IMR-90 (cell line): ENCODE measurements at regions not wholly inside any gene's neighbourhood (a gene's known extent, or its start where the extent isn't known, plus 50 kb on each side); places are given as distances from the start of the nearest gene placed in this dataset.

Experiments
- ATAC-seq: fragments of 200-7000 bp; cut with Tn5 transposase; 2 replicates; pipeline ENCODE4 v1.9.1; 2020; ENCODE audit warnings: low read depth, mild to moderate bottlenecking, moderate library complexity
- BruUV-seq: library from RNA; stranded (reverse); fragments of 400-500 nt; replicated peaks from 2 replicates; lab custom pipeline; 2021; lab: Mats Ljungman, UMichigan
- CTCF ChIA-PET: fragments of 300-600 bp; formaldehyde crosslinking; extraction: SDS; loops from one replicate; lab custom pipeline; 2021; ENCODE audit warnings: antibody characterized with exemption; lab: Yijun Ruan, JAX
- POLR2A ChIA-PET: fragments of 300-600 bp; sonication (Branson Sonifier 250); formaldehyde crosslinking; loops from one replicate; lab custom pipeline; 2022; ENCODE audit warnings: antibody characterized with exemption; ENCODE audit not compliant: unreplicated experiment; lab: Charles Lee
- DNase-seq: peaks from one replicate; pipeline ENCODE4 v3.0.0; 2013
- H2AFZ ChIP-seq: replicated peaks from 2 replicates; pipeline ENCODE3; 2013; ENCODE audit warnings: low read length, mild to moderate bottlenecking; ENCODE audit not compliant: poor library complexity
- H2AK5ac ChIP-seq: 2 replicates; pipeline ENCODE4 v1.6.1; 2013; ENCODE audit warnings: low read depth, low read length, inconsistent platforms
- H2AK9ac ChIP-seq: replicated peaks from 2 replicates; pipeline ENCODE3; 2013; ENCODE audit warnings: mild to moderate bottlenecking, low read depth, low read length, moderate library complexity; ENCODE audit not compliant: poor library complexity
- H2BK120ac ChIP-seq: 2 replicates; pipeline ENCODE4 v1.6.1; 2013; ENCODE audit warnings: low read depth, low read length, inconsistent platforms
- H2BK15ac ChIP-seq: 3 replicates; pipeline ENCODE4 v1.6.1; 2013; ENCODE audit warnings: low read depth, low read length, inconsistent platforms
- H2BK20ac ChIP-seq: 2 replicates; pipeline ENCODE4 v1.6.1; 2013; ENCODE audit warnings: low read depth, mild to moderate bottlenecking, inconsistent platforms, low read length, moderate library complexity
- H2BK5ac ChIP-seq: 2 replicates; pipeline ENCODE4 v1.6.1; 2013; ENCODE audit warnings: mild to moderate bottlenecking, low read depth, low read length, inconsistent platforms; ENCODE audit not compliant: poor library complexity, severe bottlenecking
- H3K14ac ChIP-seq: replicated peaks from 2 replicates; pipeline ENCODE4 v1.6.1; 2013; ENCODE audit warnings: low read depth, low read length, inconsistent platforms
- H3K18ac ChIP-seq: 2 replicates; pipeline ENCODE4 v1.6.1; 2013; ENCODE audit warnings: low read depth, low read length, control low read depth
- H3K23ac ChIP-seq: 2 replicates; pipeline ENCODE4 v1.6.1; 2013; ENCODE audit warnings: low read depth, low read length, inconsistent platforms
- H3K27ac ChIP-seq: 2 replicates; pipeline ENCODE4 v1.5.1; 2013; ENCODE audit warnings: mild to moderate bottlenecking, control low read depth, low read length; ENCODE audit not compliant: insufficient read depth
- H3K27me3 ChIP-seq: 2 replicates; pipeline ENCODE4 v1.6.1; 2013; ENCODE audit warnings: low read length; ENCODE audit not compliant: control insufficient read depth, insufficient read depth
- H3K36me3 ChIP-seq: 2 replicates; pipeline ENCODE4 v1.6.1; 2013; ENCODE audit warnings: low read length, mixed read lengths; ENCODE audit not compliant: control insufficient read depth, insufficient read depth
- H3K4ac ChIP-seq: 2 replicates; pipeline ENCODE4 v1.6.1; 2013; ENCODE audit warnings: low read depth, low read length, inconsistent platforms
- H3K4me1 ChIP-seq: 2 replicates; pipeline ENCODE4 v1.6.1; 2013; ENCODE audit warnings: low read length, mixed read lengths; ENCODE audit not compliant: control insufficient read depth, insufficient read depth
- H3K4me2 ChIP-seq: 2 replicates; pipeline ENCODE4 v1.6.1; 2013; ENCODE audit warnings: low read depth, mild to moderate bottlenecking, control low read depth, low read length, moderate library complexity
- H3K4me3 ChIP-seq: 2 replicates; pipeline ENCODE4 v1.5.1; 2013; ENCODE audit warnings: low read depth, mild to moderate bottlenecking, control low read depth, low read length, moderate library complexity; ENCODE audit not compliant: insufficient read depth
- H3K56ac ChIP-seq: 2 replicates; pipeline ENCODE4 v1.6.1; 2013; ENCODE audit warnings: low read length, inconsistent platforms; ENCODE audit not compliant: insufficient read depth; ENCODE audit errors: extremely low read depth
- H3K79me1 ChIP-seq, 2 experiments: 2 replicates each; pipeline ENCODE4 v1.6.1; 2013; ENCODE audit warnings: low read length in 2 of 2, inconsistent platforms in 1 of 2, low read depth in 1 of 2
- H3K9ac ChIP-seq: 2 replicates; pipeline ENCODE4 v1.6.1; 2013; ENCODE audit warnings: low read depth, low read length, control low read depth
- H3K9me1 ChIP-seq: 2 replicates; pipeline ENCODE4 v1.6.1; 2013; ENCODE audit warnings: low read length, inconsistent platforms; ENCODE audit not compliant: insufficient read depth
- H3K9me3 ChIP-seq: 2 replicates; pipeline ENCODE4 v1.6.1; 2013; ENCODE audit warnings: low read length; ENCODE audit not compliant: control insufficient read depth, insufficient read depth
- H4K20me1 ChIP-seq: 2 replicates; pipeline ENCODE4 v1.6.1; 2013; ENCODE audit warnings: low read length, inconsistent platforms; ENCODE audit not compliant: insufficient read depth
- H4K5ac ChIP-seq: 2 replicates; pipeline ENCODE4 v1.6.1; 2013; ENCODE audit warnings: mild to moderate bottlenecking, low read depth, low read length, control low read depth
- H4K8ac ChIP-seq, 2 experiments: 2 replicates each; pipeline ENCODE4 v1.6.1; 2013; ENCODE audit warnings: low read depth in 2 of 2, low read length in 2 of 2, control low read depth in 1 of 2, inconsistent platforms in 1 of 2
- H4K91ac ChIP-seq: 2 replicates; pipeline ENCODE4 v1.6.1; 2013; ENCODE audit warnings: low read depth, low read length, inconsistent platforms; ENCODE audit not compliant: insufficient read depth
- BHLHE40 ChIP-seq: fragments of 150-350 bp; IDR thresholded peaks from 2 replicates; pipeline ENCODE4 v1.6.1; 2016; ENCODE audit warnings: mild to moderate bottlenecking, low read depth, low read length
- CEBPB ChIP-seq: IDR thresholded peaks from 2 replicates; pipeline ENCODE4 v1.6.1; 2012; ENCODE audit warnings: low read depth, low read length, improper control_type of control experiment
- CHD1 ChIP-seq: IDR thresholded peaks from 2 replicates; pipeline ENCODE4 v1.6.1; 2012; ENCODE audit warnings: low read depth, low read length, improper control_type of control experiment
- MAFK ChIP-seq: IDR thresholded peaks from 2 replicates; pipeline ENCODE4 v1.6.1; 2012; ENCODE audit warnings: low read depth, low read length, improper control_type of control experiment
- MAZ ChIP-seq: IDR thresholded peaks from 2 replicates; pipeline ENCODE4 v1.6.1; 2012; ENCODE audit warnings: low read depth, mild to moderate bottlenecking, low read length, improper control_type of control experiment, moderate library complexity, borderline replicate concordance
- MXI1 ChIP-seq: IDR thresholded peaks from 2 replicates; pipeline ENCODE4 v1.6.1; 2012; ENCODE audit warnings: low read depth, mild to moderate bottlenecking, low read length, moderate library complexity, borderline replicate concordance
- NFE2L2 ChIP-seq: fragments of 150-350 bp; IDR thresholded peaks from 2 replicates; pipeline ENCODE4 v1.6.1; 2016; ENCODE audit warnings: low read depth, mild to moderate bottlenecking, low read length
- POLR2A ChIP-seq: IDR thresholded peaks from 2 replicates; pipeline ENCODE4 v1.6.1; 2012; ENCODE audit warnings: mild to moderate bottlenecking, low read depth, low read length
- RAD21 ChIP-seq: IDR thresholded peaks from 2 replicates; pipeline ENCODE4 v1.6.1; 2012; ENCODE audit warnings: low read length, improper control_type of control experiment
- RCOR1 ChIP-seq: IDR thresholded peaks from 2 replicates; pipeline ENCODE4 v1.6.1; 2012; ENCODE audit warnings: mild to moderate bottlenecking, low read length, improper control_type of control experiment; ENCODE audit not compliant: insufficient replicate concordance
- SMC3 ChIP-seq: fragments of 150-350 bp; IDR thresholded peaks from 2 replicates; pipeline ENCODE4 v1.6.1; 2016; ENCODE audit warnings: low read depth, mild to moderate bottlenecking, antibody characterized with exemption, low read length, moderate library complexity
- WGBS, 2 experiments: methylation state at CpG; one replicate each; pipeline versions ENCODE4 v1.1.5 to v1.1.7; 2013; ENCODE audit warnings: missing lambda C conversion rate in 2 of 2; ENCODE audit not compliant: insufficient read length in 1 of 2; ENCODE audit errors: extremely low coverage in 2 of 2; 5-methylcytosine and 5-hydroxymethylcytosine counted together
- dilution Hi-C: fragments of 300-500 bp; cut with HindIII; formaldehyde crosslinking; loops from one replicate; pipeline ENCODE4 v1.14.3; 2018; ENCODE audit warnings: low sequenced_read_pairs; ENCODE audit not compliant: unreplicated experiment
- in situ Hi-C: fragments of 300-500 bp; cut with MboI; formaldehyde crosslinking; loops from 3 replicates; pipeline ENCODE4 v1.14.3; 2019; ENCODE audit warnings: low sequenced_read_pairs, inconsistent platforms, mixed read lengths
- intact Hi-C: fragments of 100-400 bp; cut with micrococcal nuclease; formaldehyde crosslinking; loops from 2 replicates; pipeline ENCODE4 v1.10.0; 2022
- TF ChIP-seq, protein P1 (sequence below): fragments of 150-350 bp; IDR thresholded peaks from 2 replicates; pipeline ENCODE4 v1.6.1; 2016; ENCODE audit warnings: low read depth, mild to moderate bottlenecking, low read length, moderate library complexity, borderline replicate concordance
- TF ChIP-seq, protein P2 (sequence below): fragments of 150-350 bp; IDR thresholded peaks from 2 replicates; pipeline ENCODE4 v1.6.1; 2017; ENCODE audit warnings: mild to moderate bottlenecking, antibody characterized with exemption, low read length, low read depth

DNA sequence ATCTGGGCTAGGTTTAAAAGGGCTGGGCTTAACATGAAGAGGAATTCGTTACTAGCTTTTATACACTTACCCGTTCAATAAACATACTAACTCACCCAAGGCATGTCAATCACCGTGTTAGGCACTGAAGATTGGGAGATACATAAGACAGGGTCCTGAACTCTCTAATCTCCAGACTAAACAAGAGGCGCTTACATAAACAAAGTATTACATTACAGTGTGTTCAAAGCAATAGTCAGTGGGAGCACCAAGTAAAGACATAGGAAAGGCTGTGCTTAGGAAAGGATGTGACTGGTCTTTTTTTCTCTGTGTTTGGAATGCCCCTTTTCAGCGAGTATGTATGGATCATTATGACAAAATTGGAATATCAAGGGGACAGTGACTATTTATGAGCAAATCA lies 203.6 kb upstream of the ADRA1B start:
- Histone ChIP-seq H4K5ac (no peak overlapping the region), H3K79me1 (no peaks in the 10 kb centered on the region), H2BK20ac (no peak overlapping the region), H3K27ac (no peak overlapping the region), H4K91ac (no peak overlapping the region), H3K18ac (no peak overlapping the region), H3K36me3 (no peaks in the 10 kb centered on the region), H3K4me1 (no peaks in the 10 kb centered on the region), H2BK120ac (no peak overlapping the region), H3K23ac (no peak overlapping the region), H4K20me1 (no peaks in the 10 kb centered on the region), H2BK5ac (no peak overlapping the region), H2AK5ac (no peak overlapping the region), H2BK15ac (no peak overlapping the region), H3K4ac (no peak overlapping the region), H3K9ac (no peak overlapping the region), H3K56ac (no peak overlapping the region), H2AFZ (no peak overlapping the region), H3K9me3 (peaks cover 4% of the 10 kb centered on the region; the same call in 1 of the 2 replicates), H3K4me3 (no peak overlapping the region), H3K4me2 (no peak overlapping the region), H3K14ac (no peak overlapping the region), H4K8ac (no peak overlapping the region), H3K27me3 (peaks cover 8% of the 10 kb centered on the region), H3K9me1 (no peaks in the 10 kb centered on the region), H2AK9ac (no peak overlapping the region)
- intact Hi-C loops (no loop called here), in situ Hi-C loops (no loop called here), dilution Hi-C loops (no loop called here)
- TF ChIP-seq POLR2A (no peak), CHD1 (no peak), SMC3 (no peak), CEBPB (no peak), RCOR1 (no peak), NFE2L2 (no peak), BHLHE40 (no peak), RAD21 (no peak), MXI1 (no peak), MAFK (no peak), MAZ (no peak)
- TF ChIP-seq, protein P1, sequence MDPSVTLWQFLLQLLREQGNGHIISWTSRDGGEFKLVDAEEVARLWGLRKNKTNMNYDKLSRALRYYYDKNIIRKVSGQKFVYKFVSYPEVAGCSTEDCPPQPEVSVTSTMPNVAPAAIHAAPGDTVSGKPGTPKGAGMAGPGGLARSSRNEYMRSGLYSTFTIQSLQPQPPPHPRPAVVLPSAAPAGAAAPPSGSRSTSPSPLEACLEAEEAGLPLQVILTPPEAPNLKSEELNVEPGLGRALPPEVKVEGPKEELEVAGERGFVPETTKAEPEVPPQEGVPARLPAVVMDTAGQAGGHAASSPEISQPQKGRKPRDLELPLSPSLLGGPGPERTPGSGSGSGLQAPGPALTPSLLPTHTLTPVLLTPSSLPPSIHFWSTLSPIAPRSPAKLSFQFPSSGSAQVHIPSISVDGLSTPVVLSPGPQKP: no peak
- TF ChIP-seq, protein P2, sequence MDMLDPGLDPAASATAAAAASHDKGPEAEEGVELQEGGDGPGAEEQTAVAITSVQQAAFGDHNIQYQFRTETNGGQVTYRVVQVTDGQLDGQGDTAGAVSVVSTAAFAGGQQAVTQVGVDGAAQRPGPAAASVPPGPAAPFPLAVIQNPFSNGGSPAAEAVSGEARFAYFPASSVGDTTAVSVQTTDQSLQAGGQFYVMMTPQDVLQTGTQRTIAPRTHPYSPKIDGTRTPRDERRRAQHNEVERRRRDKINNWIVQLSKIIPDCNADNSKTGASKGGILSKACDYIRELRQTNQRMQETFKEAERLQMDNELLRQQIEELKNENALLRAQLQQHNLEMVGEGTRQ: no peak
- no TSS peak for BruUV-seq
- ChIA-PET POLR2A (no interaction called here), CTCF (no interaction called here)
- no CpG with 5 or more reads among the region's 5 CpGs for WGBS, 2 experiments
- ATAC-seq: no peak; the same call in 1 of the 2 replicates
- DNase-seq: peak; percentile 20
